ENCODE measurements at regions not wholly inside any gene's neighbourhood (a gene's known extent, or its start where the extent isn't known, plus 50 kb on each side); places are given as distances from the start of the nearest gene placed in this dataset.

GRCh38 chr12:94802796-94803195, 152.4 kb upstream of the TMCC3 start:
- no peak for TF ChIP-seq CTCF (IDR thresholded peaks at IDR 0.05)
- TF ChIP-seq POLR2A (IDR thresholded peaks at IDR 0.05; ENCODE audit: low read depth), result no peak

All from esophagus muscularis mucosa (tissue), 3 donors.